GM18867 (cell line): ENCODE measurements at regions not wholly inside any gene's neighbourhood (a gene's known extent, or its start where the extent isn't known, plus 50 kb on each side); places are given as distances from the start of the nearest gene placed in this dataset.

ENCODE experiments used
- ATAC-seq: cut with Tn5 transposase; IDR thresholded peaks from one replicate; pipeline ENCODE4 v1.9.1; 2021; ENCODE audit warnings: mild to moderate bottlenecking, moderate library complexity; ENCODE audit not compliant: unreplicated experiment

DNA sequence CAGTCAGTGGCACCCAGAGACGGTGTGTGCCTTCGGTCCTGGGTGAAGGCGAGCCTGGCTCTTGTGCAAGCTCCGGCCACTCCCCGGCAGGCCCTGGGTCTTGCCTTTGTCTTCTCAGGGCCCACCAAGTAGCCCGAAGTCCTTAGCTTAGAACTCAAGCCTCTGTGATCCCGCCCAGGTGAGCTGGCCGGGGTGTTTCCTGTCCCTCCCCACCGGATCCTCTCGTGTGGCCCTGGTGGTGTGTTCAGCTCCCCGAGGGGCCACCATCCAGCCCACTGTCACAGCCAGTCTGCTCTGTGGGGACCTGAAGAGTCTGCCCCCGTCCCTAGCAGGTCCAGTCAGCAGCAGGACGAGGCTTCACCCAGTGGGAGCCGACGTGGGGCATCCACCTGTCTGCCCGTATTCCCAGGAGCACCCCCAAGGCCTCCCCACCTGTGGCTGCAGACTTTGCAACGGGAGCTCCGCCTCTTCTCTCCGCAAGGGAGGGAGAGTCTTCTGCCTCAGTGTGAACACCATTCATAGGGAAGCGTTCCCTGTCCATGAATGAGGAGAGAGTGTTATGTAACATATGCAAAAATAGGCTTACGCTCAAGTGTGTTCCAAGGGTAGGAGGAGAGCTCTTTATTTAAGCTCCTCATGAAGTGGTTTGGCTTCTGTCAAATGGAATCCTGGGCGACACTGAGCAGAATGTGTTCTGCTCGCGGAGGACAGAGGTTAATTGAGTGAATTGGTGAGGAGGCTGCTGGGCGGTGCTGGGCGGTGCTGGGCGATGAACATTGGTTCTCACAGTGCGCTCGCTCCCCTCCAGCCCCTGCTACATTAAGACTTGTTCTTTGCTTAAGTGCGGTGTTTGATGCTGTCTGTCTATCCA lies 108.9 kb downstream of the CRYAA start:
- ATAC-seq = no peak

DNA sequence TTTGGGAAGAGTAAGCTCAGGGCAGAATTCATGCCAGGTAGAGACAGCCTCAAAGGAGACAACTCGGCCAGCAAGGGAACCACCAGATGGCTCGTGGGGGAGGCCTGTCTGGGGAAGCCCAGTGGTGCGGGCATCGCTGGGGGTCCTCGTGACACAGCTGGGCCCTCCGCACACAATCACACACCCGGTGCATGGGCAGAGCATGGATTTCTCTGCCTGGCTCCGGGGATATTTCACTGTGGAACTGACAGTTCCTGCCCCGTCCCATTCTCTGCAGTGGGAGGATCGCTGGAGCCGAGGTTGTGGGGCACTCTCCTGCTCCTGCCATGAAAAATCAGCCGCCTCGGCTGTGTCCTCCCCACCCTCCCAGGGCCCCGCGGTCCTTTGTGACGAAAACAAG lies 108.0 kb downstream of the CRYAA start:
- no peak for ATAC-seq

DNA sequence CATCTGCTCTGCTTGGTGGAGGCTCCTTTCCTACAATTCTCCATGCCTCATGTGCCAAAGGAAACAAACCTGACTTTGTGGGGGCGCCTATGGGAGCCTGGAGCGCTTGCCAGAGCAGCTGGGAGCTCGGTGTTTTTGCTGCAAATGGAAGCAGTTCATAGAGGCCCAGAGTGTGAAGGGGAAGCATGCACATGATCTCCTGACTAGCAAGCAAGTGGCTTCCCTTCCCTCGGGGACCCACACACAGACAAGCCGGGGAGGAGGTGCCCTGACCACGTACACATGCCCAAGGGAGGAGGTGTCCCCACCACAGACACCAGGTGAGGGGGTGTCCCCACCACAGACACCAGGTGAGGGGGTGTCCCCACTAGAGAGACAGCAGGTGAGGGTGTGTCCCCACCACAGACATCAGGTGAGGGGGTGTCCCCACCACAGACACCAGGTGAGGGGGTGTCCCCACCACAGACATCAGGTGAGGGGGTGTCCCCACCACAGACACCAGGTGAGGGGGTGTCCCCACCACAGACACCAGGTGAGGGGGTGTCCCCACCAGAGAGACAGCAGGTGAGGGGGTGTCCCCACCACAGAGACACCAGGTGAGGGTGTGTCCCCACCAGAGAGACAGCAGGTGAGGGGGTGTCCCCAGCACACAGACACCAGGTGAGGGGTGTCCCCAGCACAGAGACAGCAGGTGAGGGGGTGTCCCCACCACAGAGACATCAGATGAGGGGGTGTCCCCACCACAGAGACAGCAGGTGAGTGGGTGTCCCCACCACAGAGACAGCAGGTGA lies 106.8 kb downstream of the CRYAA start:
- ATAC-seq = no peak

DNA sequence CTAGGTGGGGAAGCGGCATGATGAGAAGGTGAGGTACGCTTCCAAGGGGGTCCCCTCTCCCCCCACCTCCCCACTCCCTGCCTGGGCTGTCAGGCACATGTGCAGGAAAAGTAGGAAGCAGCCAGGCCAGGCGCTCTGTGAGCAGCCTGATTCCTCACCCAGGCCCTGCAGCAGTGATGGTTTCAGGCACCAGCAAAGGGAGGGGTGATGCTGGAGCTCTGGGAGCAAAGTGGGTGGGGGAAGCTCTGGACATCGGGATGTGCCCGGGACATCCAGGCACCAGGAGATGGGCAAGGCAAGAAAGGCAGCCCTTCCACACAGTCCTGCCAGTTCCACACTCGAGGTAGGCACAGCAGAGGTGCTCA lies 106.1 kb downstream of the CRYAA start:
- no peak for ATAC-seq

DNA sequence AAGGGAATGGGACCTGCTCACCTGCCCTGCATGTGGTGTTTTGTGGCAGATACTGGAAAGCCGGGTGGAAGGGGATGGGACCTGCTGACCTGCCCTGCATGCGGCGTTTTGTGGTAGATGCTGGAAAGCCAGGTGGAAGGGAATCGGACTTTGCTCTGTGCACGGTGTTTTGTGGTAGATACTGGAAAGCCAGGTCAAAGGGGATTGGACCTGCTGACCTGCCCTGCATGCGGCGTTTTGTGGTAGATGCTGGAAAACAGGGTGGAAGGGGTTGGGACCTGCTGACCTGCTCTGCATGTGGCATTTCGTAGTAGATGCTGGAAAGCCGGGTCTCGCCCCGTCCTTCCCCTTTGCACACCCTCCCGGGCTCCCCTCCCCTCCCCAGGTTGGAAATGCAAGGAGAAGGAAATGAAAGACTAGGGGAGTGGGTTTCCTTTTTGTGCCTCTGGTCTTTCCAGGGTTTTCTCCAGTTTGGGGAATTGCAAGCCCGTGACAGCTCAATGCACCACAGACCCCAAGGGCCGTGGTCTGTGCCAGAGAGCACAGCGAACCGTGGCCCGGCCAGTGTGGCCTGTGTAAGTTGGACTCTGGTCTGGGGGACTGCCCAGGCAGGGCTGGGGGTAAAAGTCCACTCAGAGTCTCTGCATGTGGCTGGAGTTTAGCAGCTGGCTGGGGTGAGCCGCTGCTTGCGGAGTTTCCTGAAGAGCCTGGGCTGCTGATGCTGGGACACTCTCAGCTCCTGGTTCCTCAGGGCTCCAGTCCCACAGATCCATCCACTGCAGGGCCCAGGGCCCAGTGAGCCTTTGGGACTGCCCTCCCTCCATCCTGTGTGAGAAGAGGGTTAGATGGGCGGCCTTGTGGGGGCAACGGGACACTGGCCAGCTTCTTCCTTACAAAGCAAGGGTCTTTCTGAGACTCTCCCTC lies 105.5 kb downstream of the CRYAA start:
- ATAC-seq = no peak

DNA sequence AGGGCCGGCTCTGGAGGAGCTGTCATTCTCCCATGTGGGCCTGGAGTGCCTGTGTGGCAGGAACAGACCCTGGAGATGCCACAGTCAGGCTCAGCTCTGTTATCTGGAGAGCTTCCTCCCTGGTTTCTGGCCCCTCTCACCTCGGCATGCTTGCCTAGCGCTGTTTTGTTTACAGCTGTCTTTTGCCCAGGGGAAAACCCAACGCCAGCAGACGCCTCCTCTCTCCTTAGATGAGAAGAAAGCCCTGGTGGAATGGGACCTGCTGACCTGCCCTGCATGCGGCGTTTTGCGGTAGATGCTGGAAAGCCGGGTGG lies 104.9 kb downstream of the CRYAA start:
- no peak for ATAC-seq

DNA sequence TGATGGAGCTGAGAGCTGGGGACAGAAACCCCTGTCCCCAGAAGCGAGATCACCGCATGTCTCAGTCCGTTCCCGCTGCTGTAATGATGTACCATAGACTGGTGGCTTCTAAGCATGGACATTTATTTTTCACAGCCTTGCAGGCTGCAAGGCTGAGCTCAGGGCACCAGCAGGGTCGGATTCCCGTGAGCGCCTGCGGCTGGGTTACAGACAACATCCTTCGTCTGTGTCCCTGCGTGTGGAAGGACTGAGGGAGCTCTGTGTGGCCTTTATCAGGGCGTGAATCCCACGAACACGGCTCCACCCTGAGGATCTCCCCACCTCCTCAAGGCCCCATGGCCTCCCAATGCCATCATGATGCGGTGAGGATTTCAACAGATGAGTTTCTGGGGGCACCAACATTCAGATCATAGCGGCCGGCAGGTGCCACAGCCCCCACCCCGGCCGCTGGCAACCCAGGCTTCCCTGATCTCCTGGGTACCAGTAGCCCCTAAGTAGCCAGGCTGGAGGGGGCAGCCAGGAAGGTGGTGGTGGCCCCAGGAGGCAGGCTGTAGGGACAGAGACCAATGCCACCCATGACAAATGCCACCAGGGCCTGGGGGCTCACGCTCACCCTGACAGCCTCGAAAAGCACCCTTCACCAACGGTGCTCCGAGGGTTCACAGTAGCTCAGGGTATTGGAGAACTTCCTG lies 104.4 kb downstream of the CRYAA start:
- no peak for ATAC-seq

DNA sequence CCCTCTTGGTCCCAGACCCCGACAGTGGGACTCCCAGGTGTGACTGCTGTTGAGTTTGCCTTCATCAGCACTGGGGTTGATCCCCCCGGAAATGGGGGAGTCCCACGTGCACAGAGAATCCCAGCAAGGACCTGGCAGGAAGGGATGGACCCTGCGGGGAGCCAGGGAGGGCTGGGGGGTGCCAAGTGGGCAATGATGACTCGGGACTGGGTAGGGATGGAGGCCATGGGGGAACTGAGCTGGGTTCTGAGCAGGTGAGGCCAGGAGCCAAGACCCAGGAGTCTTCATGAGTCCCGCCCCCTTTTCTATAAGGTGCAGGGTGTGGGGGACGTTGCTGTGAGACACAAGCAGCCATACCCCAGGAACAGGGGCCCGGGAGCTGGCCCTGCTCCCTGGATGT lies 103.8 kb downstream of the CRYAA start:
- ATAC-seq = no peak

DNA sequence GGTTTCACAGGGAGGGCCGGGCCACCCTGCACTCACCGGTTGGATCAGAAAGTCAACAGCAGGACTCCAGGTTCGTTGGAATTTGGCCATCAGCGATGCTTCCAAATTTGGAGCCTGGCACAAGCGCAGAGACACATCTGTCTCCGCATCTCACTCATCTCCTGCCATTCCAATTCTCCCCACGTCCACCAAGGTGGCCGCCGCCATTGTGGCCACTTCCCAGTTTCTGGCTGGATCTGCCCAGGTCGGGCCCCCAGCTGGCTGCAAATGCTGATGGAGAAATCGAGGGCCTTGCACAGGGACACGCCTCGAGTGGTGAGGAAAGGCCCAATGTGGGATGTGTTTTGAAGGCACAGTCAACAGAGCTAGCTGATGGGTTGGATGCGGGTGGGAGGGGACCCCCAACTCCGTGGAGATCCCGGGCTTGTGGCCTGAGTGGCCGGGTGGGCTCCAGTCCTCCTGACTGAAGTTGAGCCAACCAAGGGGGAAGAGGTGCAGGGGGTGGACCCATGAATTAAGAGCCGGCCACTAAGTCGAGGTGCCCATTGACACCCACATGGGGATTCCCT lies 102.7 kb downstream of the CRYAA start:
- no peak for ATAC-seq

DNA sequence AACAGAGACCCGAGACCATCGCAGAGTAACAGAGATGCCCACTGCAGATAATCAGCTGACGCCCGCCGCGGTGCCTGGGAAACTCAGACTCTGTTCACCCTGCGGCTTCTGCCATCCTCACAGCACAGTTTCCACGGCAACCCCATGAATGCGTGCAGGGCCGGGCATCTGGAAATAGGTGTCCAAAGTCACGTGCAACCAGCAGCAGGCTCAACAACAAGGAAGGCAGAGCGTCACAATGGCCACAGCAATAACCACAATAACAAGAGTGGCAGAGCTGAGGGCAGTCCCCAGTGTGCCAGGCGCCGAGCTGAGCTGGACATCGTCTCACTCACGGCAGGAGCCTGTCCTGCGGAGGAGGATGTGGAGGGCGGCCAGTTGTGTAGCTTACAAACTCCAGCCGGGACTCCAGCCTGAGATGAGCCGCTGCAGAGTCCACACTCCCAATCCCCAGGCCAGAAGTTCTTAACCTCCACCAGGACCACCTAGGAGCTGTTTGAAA lies 102.0 kb downstream of the CRYAA start:
- ATAC-seq = no peak

DNA sequence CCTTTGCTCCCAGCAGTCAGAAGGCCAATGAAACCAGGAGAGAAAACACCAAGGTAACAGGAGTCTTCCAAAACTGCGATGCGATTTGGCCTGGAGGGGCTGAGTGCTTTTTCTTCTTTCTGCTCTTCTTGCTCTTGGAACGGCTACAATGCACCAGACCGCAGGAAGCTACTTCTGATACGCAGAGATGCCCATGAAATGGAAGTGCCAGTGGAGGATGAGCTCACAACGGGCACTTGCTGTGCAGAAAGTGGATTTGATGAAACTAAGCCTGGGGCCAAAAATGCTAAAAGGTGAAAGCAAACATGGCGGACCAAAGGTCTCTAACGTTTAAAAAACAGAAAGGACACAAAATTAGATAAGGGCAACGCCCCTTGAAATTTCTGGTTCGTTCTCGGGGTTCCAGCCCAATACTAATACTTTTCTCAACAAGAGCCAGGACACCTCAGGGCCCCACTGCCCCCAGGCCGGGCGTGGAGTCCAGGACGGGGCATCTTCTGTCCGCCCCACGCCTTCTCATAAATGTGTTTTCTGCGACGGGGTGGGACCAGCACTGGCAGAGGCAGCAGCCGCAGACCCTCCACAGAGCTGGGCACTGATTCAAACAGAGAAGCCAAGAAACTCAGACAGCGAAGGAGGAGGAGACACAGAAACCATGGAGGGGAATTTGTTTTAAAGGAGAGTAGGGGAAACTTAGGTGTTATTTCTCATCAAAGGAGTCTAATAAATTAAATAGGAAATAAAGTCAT lies 101.3 kb downstream of the CRYAA start:
- ATAC-seq = no peak

DNA sequence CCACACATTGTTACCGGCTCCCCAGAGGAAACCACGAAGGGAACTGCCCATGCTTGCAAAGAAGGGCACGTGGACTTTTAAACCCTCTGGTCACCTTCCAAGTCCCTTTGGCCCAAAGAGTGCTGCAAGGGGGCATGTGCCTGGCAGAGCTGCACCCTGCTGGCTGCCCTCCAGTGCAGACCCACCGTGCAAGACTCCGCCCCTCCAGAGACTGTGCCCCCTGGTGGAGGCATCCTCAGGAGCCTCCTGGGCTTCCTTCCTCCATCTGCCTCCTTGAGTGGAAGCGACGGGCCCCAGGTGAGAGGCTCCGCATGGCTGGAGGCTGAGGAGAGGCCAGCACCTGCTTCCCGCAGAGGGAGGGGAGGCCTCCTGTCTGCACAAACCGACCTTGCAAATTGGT lies 100.6 kb downstream of the CRYAA start:
- ATAC-seq = no peak

DNA sequence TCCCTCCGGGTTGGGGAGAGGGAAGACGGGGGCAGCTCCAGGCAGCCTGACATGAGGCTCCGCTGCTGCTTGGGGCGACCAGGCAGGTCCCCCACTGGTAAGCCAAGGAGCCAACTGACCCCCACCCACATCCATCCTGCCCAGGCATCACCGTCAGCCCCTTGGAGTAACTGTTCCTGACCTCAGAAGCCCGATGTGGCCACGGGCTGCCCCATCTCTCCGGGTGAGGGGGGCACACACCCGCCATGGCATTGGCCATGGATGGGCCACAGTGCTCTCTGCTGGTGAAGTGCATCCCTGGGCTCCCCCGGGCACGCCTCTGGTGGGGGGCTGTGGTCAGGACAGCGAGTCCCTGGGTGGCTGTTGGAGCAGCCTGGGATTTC lies 100.0 kb downstream of the CRYAA start:
- ATAC-seq = no peak

DNA sequence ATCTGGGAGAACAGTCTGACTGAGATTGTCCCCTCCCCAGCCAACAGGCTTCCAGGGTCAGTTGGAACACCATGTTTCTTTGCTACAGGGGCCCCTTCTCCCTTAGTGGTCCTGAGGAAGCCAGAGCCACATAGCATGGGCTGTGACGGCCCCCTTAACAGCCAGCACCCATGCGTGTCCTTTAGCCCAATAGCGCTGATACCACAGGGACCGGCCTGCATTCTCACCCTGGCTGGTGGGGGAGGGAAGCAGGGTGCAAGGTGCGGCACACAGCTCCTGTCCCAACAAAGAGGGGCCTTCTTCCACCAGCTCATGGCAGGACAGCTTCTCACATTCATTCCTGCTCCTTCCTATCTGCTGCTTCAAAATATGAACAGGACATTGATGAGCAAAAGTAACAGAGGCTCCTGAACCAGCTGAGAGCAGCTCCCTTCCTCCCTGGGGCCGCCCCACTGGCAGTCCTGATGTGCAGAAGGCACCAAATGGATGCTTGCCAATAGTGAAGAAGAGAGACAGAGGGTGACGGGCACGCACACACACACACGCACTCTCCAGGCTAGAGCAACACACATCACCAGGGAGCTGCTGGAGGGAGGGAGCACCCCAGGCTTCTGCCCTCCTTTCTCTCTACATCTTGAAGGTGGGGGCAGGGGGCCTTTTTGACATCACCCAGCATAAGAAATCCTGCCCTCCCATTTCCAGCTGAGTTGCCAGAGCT lies 99.4 kb downstream of the CRYAA start:
- ATAC-seq = no peak

DNA sequence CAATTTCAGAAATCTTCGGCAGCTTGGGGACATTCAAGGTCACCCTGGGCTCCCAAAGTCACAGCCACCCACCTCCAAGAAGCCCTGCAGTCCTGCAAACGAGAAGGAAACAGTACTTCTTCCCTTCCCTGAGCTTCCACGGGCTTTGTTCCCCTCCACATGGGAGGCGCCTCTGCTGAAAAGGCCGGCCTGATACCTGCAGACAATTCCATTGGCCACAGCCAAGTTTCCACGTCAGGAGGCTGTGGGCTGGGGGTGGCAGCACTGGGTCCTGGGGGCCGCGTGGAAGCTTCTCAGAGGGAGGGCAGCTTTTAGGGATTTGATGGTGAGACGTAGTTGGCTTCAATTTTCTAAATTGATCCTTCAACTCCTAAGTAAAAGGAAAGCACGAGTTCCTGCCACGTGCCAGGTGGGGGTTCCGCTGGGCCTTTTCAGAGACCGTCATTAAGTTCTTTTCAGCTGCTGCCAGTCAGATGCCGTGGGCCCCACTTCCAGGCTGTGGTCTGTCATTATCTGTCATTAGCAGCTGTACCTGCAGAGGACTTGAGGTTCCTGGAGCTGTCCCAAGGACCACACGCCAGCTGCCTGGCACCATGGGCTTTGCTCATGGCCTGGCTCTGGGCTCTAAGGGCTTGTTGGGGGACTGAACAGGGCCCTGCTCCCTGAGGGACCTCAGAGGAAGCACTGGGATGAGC lies 98.7 kb downstream of the CRYAA start:
- ATAC-seq = no peak

DNA sequence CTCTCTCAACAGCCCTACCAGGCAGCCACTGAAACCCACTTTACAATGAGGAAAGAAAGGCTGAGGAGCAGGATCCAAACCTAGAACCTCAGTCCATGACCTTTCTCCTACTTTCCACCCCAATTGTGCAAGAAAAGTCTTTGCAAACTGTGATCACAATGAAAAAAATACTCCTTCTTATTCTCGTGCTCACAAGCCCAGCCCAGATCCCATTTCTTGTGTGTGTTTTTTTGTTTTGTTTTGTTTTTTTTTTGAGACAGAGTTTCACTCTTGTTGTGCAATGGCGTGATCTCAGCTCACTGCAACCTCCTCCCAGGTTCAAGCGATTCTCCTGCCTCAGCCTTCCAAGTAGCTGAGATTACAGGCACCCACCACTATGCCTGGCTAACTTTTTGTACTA lies 97.7 kb downstream of the CRYAA start:
- ATAC-seq = no peak

DNA sequence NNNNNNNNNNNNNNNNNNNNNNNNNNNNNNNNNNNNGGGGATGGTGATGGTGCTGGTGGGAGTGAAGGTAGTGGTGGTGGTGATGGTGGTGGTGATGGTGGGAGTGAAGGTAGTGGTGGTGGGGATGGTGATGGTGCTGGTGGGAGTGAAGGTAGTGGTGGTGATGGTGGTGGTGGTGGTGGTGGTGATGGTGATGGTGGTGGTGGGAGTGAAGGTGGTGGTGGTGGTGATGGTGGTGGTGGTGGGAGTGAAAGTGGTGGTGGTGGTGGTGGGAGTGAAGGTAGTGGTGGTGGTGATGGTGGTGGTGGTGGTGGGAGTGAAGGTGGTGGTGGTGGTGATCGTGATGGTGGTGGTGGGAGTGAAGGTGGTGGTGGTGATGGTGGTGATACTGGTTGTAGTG lies 93.6 kb downstream of the CRYAA start:
- no peak for ATAC-seq
